Epithelial cell of proximal tubule (primary cell): ENCODE measurements at regions not wholly inside any gene's neighbourhood (a gene's known extent, or its start where the extent isn't known, plus 50 kb on each side); places are given as distances from the start of the nearest gene placed in this dataset.

Experiments used
- DNase-seq: peaks from one replicate; pipeline ENCODE4 v3.0.0-alpha.2; 2011; ENCODE audit warnings: low read depth
- H3K4me3 ChIP-seq: 2 replicates; pipeline ENCODE4 v1.5.1; 2011; ENCODE audit warnings: low read depth, mild to moderate bottlenecking, low read length
- CTCF ChIP-seq: conservative IDR thresholded peaks from 2 replicates; pipeline ENCODE4 v1.5.1; 2012; ENCODE audit warnings: low read depth, mild to moderate bottlenecking, low read length

DNA sequence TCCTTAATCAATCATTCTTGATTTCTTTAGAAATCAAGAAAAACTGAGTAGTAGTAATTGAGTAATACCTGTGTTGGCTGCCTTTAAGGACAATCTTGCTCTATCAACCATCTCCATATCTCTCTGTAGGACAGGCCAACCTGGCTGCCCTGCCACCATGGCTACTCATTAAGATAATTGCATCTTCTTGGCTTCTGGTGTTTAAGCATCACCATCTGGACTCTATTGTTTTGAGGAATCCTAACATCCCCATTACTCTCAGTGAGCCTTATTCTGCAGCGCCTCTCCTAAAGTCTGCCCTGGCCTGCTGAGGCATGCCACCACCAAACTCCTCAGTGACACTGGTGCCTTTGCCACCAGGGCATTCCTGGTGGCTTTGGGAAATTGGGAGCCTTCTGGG lies 442.6 kb upstream of the ZNF507 start:
- H3K4me3 ChIP-seq, result no peak overlapping the region
- no peak for DNase-seq
- TF ChIP-seq CTCF, result no peak

DNA sequence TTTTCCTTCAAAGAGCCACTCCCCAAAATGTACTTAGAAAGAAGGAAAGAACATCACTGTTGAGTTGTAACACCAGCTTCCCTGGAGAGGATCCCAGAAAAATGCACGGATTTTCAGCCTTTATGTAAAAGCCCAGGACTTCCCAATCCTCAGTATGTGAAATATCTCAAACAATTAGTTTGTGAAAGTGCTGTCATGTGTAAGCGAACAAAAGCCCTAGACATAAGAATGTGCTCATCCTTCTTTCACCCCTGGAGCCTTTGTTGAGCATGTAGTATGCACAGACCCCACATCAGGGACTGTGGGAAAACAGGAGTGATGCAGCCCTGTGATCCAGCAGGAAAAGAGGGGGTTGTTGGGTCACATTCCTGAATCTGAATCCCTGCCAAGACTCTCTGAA lies 441.4 kb upstream of the ZNF507 start:
- H3K4me3 ChIP-seq, result no peak overlapping the region
- TF ChIP-seq CTCF, result no peak
- DNase-seq, result no peak

DNA sequence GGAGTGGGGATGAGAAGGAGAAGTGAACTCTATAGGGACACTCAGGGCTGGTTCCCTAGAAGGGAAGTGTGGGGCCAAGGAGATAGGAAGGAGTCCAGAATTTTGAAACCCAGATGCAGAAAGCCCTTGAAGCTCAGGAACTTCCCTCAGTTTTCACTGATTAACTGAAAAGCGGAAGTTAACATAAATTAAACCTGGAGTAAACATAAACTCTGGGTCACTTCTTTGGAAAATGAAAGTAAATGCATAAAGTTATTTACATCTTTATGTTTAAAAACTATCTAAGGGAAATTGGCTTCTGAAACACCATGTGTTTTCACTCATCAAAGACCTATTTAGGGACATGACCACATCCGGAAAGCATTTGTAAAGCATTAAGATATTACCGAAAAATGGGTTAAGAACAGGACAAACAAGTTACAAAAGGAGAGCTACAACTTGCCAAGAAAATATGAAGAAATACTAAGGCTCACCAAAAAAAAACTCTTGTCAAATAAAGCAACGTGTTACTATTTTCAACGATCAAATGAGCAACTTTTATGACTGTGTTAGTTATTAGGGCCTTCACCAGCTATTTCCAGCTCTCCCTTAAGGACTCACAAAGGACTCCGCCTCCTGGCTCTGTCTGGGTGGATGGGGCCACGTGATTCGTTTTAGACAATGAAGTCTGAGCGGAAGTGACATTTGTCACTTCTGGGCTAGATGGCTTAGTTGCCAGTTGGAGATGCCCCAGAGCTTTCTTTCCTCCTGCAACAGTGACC lies 439.1 kb upstream of the ZNF507 start:
- TF ChIP-seq CTCF, result no peak
- DNase-seq, result no peak
- H3K4me3 ChIP-seq, result no peak overlapping the region

DNA sequence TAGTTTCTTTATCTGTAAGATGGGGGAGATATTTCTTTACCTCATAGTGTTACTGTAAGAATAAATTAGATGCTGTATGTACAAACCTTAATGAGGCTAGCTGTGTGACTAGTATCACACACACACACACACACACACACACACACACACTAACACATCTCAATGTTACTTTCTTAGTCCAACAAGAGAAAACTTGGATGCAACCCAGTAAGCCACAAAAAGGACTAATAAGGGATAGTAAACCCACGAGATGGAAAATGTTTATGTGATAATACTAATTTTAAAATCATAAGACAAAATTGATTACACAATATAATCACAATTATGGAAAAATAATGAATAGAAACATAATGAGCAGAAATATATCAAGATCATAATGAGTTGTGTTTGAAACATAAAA lies 437.7 kb upstream of the ZNF507 start:
- H3K4me3 ChIP-seq, result no peak overlapping the region
- no peak for DNase-seq
- no peak for TF ChIP-seq CTCF

DNA sequence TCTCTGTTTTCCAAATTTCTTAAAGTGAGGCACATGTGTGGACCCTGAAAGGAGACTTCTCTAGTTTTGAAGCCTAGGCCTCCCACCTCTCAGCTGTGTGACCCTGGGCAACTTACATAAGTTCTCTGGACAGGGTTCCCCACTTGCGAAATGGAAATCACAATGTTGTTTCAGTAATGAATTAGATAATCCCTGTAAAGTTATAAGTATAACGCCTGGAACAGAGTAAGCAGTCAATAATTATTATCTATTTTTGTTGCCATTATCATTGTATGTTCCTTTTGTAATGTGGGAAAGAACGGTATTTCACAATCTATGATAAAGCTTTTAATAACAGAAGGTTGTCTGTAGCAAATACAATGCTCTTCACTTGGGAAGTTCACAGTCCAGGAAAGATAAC lies 437.3 kb upstream of the ZNF507 start:
- no peak overlapping the region for H3K4me3 ChIP-seq
- no peak for DNase-seq
- no peak for TF ChIP-seq CTCF

- DNase-seq, result no peak
- H3K4me3 ChIP-seq, result no peak overlapping the region
- no peak for TF ChIP-seq CTCF
Measured at GRCh38 chr19:31908496-31909225, 436.7 kb upstream of the ZNF507 start.
